Kidney epithelial cell (primary cell): ENCODE measurements at regions not wholly inside any gene's neighbourhood (a gene's known extent, or its start where the extent isn't known, plus 50 kb on each side); places are given as distances from the start of the nearest gene placed in this dataset.

ENCODE experiments used
- DNase-seq: peaks from one replicate; pipeline ENCODE4 v3.0.0-alpha.2; 2010; ENCODE audit warnings: low read depth
- H3K27me3 ChIP-seq: 2 replicates; pipeline ENCODE4 v1.6.0; 2011; ENCODE audit warnings: low read length; ENCODE audit not compliant: control insufficient read depth, insufficient read depth
- H3K36me3 ChIP-seq: 2 replicates; pipeline ENCODE4 v1.5.1; 2011; ENCODE audit warnings: low read length; ENCODE audit not compliant: control insufficient read depth, insufficient read depth
- H3K4me3 ChIP-seq: 2 replicates; pipeline ENCODE4 v1.5.1; 2011; ENCODE audit warnings: low read depth, mild to moderate bottlenecking, control low read depth, low read length
- TF ChIP-seq, protein P1 (sequence below): IDR thresholded peaks from 2 replicates; pipeline ENCODE4 v1.5.1; 2011; ENCODE audit warnings: mild to moderate bottlenecking, moderate library complexity, low read length, control low read depth, inconsistent platforms; ENCODE audit not compliant: insufficient read depth, poor library complexity, severe bottlenecking

DNA sequence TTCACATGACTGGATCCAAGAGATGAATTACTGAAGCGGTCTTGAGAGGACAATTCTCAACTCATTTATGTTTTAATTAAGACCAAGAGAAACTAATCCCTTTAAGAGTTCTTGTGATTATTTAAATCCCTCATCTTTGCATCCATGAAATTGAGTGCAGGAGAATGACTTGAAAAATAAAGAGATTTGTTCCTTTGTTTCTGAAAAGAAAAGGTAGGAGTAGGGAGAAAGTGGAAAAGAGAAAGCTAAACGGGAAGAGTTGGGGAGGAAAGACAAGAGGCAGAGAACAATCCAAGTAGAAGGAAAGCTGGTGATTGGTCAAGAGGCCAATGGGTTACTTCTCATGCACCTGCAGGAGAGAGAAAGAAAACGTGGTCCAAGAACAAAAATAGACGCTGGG, 75.2 kb upstream of the SOX4 start:
- TF ChIP-seq, protein P1, sequence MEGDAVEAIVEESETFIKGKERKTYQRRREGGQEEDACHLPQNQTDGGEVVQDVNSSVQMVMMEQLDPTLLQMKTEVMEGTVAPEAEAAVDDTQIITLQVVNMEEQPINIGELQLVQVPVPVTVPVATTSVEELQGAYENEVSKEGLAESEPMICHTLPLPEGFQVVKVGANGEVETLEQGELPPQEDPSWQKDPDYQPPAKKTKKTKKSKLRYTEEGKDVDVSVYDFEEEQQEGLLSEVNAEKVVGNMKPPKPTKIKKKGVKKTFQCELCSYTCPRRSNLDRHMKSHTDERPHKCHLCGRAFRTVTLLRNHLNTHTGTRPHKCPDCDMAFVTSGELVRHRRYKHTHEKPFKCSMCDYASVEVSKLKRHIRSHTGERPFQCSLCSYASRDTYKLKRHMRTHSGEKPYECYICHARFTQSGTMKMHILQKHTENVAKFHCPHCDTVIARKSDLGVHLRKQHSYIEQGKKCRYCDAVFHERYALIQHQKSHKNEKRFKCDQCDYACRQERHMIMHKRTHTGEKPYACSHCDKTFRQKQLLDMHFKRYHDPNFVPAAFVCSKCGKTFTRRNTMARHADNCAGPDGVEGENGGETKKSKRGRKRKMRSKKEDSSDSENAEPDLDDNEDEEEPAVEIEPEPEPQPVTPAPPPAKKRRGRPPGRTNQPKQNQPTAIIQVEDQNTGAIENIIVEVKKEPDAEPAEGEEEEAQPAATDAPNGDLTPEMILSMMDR, result no peak
- no peak overlapping the region for H3K4me3 ChIP-seq
- H3K27me3 ChIP-seq, result no peaks in the 10 kb centered on the region
- H3K36me3 ChIP-seq, result no peaks in the 10 kb centered on the region
- no peak for DNase-seq

DNA sequence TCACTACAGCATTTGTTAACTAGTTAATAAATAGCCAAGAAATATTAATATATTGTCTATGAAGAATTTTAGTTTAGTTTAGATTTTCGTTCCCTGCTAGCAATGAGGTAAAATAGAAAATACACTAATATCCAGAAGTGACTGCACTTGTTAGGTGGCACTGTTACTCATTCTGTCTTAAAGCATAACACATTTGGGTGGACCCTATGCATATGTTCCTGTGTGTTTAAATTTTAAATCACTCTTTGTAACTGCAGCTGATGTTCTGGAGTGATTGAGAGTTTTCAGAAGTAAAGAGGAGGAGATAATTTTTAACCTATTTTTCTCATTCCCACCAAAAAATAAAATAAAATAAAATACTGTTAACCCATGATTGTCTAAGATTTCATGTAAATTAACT, 73.9 kb upstream of the SOX4 start:
- Histone ChIP-seq H3K27me3 (no peaks in the 10 kb centered on the region), H3K36me3 (no peaks in the 10 kb centered on the region), H3K4me3 (no peak overlapping the region)
- TF ChIP-seq, protein P1, result no peak
- no peak for DNase-seq

DNA sequence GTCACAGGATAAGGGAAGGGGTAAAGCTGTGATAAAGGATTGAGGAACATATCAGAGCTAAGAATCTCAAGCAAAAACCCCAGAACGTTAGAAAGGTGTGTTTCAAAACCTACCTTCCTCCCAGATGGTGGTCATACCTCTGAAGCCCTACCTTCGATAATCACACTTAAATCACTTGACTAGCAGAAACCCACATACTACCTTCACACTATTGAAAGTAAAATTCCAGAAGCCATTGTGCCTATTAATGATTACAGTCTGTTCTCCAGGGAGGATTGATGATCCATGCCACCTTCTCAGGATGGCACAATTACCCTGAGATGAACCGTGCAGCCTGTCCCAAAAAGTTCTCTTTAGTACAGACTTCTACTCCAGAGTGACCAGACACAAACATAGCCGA, 72.3 kb upstream of the SOX4 start:
- H3K27me3 ChIP-seq, result no peaks in the 10 kb centered on the region
- H3K4me3 ChIP-seq, result no peak overlapping the region
- no peak for DNase-seq
- TF ChIP-seq, protein P1, result no peak
- H3K36me3 ChIP-seq, result no peaks in the 10 kb centered on the region

DNA sequence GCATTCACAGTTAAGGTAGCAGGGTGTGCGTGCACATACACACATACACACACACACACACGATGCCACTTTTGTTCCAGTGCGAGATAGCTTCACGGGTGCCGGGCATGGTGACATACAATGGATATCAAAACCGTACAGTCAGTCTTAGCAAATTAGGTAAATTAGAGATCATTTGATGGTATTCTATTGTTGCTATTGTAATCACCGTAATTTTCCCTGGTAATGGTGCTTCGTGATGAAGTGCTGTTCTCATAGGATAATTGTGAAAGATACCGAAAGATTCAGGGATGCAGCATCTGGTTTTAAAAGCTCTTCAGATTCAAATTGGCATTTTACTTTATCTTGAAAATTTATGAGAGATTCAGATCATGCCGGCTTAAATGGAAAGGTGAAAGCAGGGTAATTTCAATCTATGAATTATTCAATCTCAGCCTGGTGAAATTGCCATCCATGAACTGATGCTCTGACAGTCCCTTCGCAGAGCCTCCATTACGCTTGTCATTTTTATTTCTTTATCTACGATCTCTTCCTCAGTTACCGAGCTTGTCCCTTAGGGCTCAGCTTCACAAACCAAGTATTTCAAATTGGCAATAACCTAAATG, 71.3 kb upstream of the SOX4 start:
- H3K27me3 ChIP-seq, result no peaks in the 10 kb centered on the region
- no peak overlapping the region for H3K4me3 ChIP-seq
- DNase-seq, result no peak
- no peaks in the 10 kb centered on the region for H3K36me3 ChIP-seq
- TF ChIP-seq, protein P1, result no peak

DNA sequence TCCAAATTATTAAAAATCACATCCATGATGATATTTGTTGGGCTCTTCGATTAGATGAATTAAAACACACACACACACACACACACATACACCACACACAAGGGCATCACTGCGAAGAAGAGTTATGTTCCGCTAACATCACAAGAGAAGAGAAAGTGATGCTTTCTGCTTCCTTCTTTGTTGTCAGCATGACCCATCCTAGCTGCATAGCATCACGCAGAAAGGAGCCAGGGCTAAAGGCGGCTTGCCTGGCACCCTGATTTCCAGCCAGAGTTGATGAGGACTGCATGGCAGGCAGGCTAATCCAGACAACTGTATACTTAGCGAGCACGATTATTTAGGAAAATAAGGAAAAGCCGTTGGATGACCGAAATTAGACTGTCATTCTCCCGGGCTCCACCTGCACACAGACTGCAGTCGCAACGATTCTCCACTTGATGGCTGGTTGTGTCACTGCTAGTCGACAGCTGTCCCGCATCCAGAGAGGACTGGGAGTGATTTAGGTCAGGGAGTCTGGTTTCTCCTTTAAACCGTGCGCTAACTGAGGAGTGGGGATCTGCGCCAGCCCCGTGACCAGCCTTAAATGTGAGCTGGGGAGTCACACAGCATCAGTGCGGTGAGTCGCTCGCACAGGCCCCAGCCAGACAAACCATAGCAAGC, 70.6 kb upstream of the SOX4 start:
- Histone ChIP-seq H3K4me3 (no peak overlapping the region), H3K36me3 (no peaks in the 10 kb centered on the region), H3K27me3 (no peaks in the 10 kb centered on the region)
- DNase-seq, result no peak
- TF ChIP-seq, protein P1, result peak; percentile 16

DNA sequence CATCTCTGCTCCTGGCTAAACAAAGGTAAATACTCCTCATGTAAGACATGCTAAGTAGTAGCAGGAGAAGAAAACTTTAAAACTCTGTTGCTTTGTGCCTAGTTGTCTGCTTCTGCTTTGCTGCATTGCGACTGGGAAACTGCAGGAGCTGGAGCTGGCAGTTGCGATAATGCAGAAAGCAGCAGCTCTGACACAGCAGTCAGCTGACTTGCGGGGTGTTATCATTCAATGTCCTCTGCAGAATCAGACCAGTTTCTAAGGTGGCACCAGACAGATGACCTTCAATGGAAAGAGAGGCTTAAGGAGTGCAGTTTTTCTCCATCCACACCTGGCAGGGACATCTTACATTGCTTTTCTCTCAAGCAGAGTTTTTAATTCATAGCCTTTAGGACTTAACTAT, 69.9 kb upstream of the SOX4 start:
- TF ChIP-seq, protein P1, result no peak
- Histone ChIP-seq H3K36me3 (no peaks in the 10 kb centered on the region), H3K27me3 (no peaks in the 10 kb centered on the region), H3K4me3 (no peak overlapping the region)
- no peak for DNase-seq
